ENCODE measurements at regions not wholly inside any gene's neighbourhood (a gene's known extent, or its start where the extent isn't known, plus 50 kb on each side); places are given as distances from the start of the nearest gene placed in this dataset.

- TF ChIP-seq CTCF (IDR thresholded peaks at IDR 0.05; ENCODE audit: unreplicated experiment) = no peak
- Mint-ChIP-seq H3K27me3 (ENCODE audit: unreplicated experiment) (no peaks in the 10 kb centered on the region), H3K4me1 (ENCODE audit: low read depth, unreplicated experiment) (no peaks in the 10 kb centered on the region), H3K27ac (ENCODE audit: unreplicated experiment) (no peak overlapping the region), H3K36me3 (ENCODE audit: insufficient read depth, unreplicated experiment) (no peaks in the 10 kb centered on the region), H3K4me3 (ENCODE audit: low read depth, unreplicated experiment) (no peak overlapping the region), H3K9me3 (ENCODE audit: low read depth, unreplicated experiment) (peaks cover 12% of the 10 kb centered on the region)
- intact Hi-C loops (cut with micrococcal nuclease; ENCODE audit: unreplicated experiment) = no loop called here
- no TSS peak for BruUV-seq (replicated peaks)
- no peak for DNase-seq
- CTCF ChIA-PET = no interaction called here
Measured at GRCh38 chr5:163172540-163173338, 264.7 kb upstream of the CCNG1 start.

- peaks cover 23% of the 10 kb centered on the region for H3K9me3 Mint-ChIP-seq (ENCODE audit: low read depth, unreplicated experiment)
- TF ChIP-seq CTCF (IDR thresholded peaks at IDR 0.05; ENCODE audit: unreplicated experiment) = no peak
- H3K4me1 Mint-ChIP-seq (ENCODE audit: low read depth, unreplicated experiment) = no peaks in the 10 kb centered on the region
- intact Hi-C loops (cut with micrococcal nuclease; ENCODE audit: unreplicated experiment) = no loop called here
- CTCF ChIA-PET = interaction anchor here (0.6 kb wide), 3 partner anchors 19 to 1580 kb away, joined by 3 to 8 read pairs (median 4); no protein-coding TSS in a partner anchor
- no TSS peak for BruUV-seq (replicated peaks)
- no peaks in the 10 kb centered on the region for H3K36me3 Mint-ChIP-seq (ENCODE audit: insufficient read depth, unreplicated experiment)
- no peaks in the 10 kb centered on the region for H3K27me3 Mint-ChIP-seq (ENCODE audit: unreplicated experiment)
- H3K27ac Mint-ChIP-seq (ENCODE audit: unreplicated experiment) = no peak overlapping the region
- DNase-seq = no peak
- H3K4me3 Mint-ChIP-seq (ENCODE audit: low read depth, unreplicated experiment) = no peak overlapping the region
Measured at GRCh38 chr5:163177971-163178370, 259.4 kb upstream of the CCNG1 start.

GRCh38 chr5:163185315-163185714 is 252.1 kb upstream of the CCNG1 start:
- DNase-seq = no peak
- CTCF ChIA-PET = no interaction called here
- Mint-ChIP-seq H3K36me3 (ENCODE audit: insufficient read depth, unreplicated experiment) (no peaks in the 10 kb centered on the region), H3K4me3 (ENCODE audit: low read depth, unreplicated experiment) (no peak overlapping the region), H3K4me1 (ENCODE audit: low read depth, unreplicated experiment) (no peaks in the 10 kb centered on the region), H3K27ac (ENCODE audit: unreplicated experiment) (no peak overlapping the region), H3K9me3 (ENCODE audit: low read depth, unreplicated experiment) (peaks cover 18% of the 10 kb centered on the region), H3K27me3 (ENCODE audit: unreplicated experiment) (no peaks in the 10 kb centered on the region)
- BruUV-seq (replicated peaks) = no TSS peak
- intact Hi-C loops (cut with micrococcal nuclease; ENCODE audit: unreplicated experiment) = no loop called here
- no peak for TF ChIP-seq CTCF (IDR thresholded peaks at IDR 0.05; ENCODE audit: unreplicated experiment)

- no peak for TF ChIP-seq CTCF (IDR thresholded peaks at IDR 0.05; ENCODE audit: unreplicated experiment)
- H3K27ac Mint-ChIP-seq (ENCODE audit: unreplicated experiment) = no peak overlapping the region
- CTCF ChIA-PET = no interaction called here
Measured at GRCh38 chr5:163189023-163189553, 248.3 kb upstream of the CCNG1 start.

More at GRCh38 chr5:163189023-163189553, 248.3 kb upstream of the CCNG1 start:
- no TSS peak for BruUV-seq (replicated peaks)
- no peaks in the 10 kb centered on the region for H3K27me3 Mint-ChIP-seq (ENCODE audit: unreplicated experiment)
- no peak overlapping the region for H3K4me3 Mint-ChIP-seq (ENCODE audit: low read depth, unreplicated experiment)
- peaks cover 9% of the 10 kb centered on the region for H3K9me3 Mint-ChIP-seq (ENCODE audit: low read depth, unreplicated experiment)
- intact Hi-C loops (cut with micrococcal nuclease; ENCODE audit: unreplicated experiment) = no loop called here
- DNase-seq = no peak
- H3K4me1 Mint-ChIP-seq (ENCODE audit: low read depth, unreplicated experiment) = no peaks in the 10 kb centered on the region
- no peaks in the 10 kb centered on the region for H3K36me3 Mint-ChIP-seq (ENCODE audit: insufficient read depth, unreplicated experiment)

All from Calu3 (cell line).